HG02642 (cell line): ENCODE measurements at regions not wholly inside any gene's neighbourhood (a gene's known extent, or its start where the extent isn't known, plus 50 kb on each side); places are given as distances from the start of the nearest gene placed in this dataset.
"Not testable (repeated sequence)": the region's sequence is repeated elsewhere in the genome, so short reads cannot be mapped to it uniquely, and the experiment has no call there.

ENCODE experiments used
- ATAC-seq: cut with Tn5 transposase; IDR thresholded peaks from one replicate; pipeline ENCODE4 v1.9.1; 2021; ENCODE audit warnings: mild to moderate bottlenecking; ENCODE audit not compliant: unreplicated experiment, poor library complexity

DNA sequence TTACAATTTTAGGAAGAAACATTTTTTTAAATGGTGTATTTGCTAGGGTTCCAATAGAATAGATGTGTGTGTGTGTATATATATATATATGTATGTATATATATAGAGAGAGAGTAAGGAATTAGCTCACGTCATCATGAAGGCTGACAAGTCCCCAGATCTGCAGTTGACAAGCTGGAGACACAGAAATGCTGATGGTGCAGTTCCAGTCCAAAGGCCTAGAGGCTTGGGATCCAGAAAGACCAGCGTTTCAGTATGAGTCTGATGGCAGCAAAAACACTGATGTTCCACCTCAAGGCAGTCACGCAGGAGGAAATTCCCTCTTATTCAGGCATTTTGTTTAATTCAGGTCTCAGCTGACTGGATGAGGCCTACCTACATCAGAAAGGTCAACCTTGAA is 386.8 kb downstream of the PTH2R start:
- ATAC-seq = no peak

DNA sequence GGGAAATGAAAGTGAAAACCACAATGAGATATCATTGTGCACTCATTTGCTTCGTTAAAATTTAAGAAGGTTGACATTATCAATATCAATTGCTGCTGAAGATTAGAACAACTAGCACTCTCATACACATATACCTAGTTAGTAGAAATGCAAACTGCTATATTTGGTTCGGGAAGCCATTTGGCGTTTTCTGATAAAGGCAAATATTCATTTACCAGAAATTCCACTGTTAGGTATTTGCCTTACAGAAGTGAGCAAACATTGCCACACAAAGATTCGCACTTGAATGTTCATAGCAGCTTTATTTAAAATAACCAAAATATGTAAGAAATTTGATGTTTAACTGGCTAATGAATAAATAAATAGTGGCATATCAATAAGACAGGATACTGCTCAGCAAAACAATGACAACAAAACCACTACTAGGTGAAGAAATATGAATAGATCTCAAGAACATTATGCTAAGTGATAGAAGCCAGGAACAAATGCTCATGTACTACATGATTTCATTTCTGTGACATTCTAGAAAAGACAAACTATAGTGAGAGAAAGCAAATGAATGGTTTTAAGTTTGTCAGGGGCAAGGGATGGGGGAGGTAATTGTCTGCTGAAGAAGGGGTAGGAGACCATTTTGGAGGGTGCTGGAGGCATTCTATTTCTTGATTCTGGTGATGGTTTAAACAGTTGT is 387.8 kb downstream of the PTH2R start:
- ATAC-seq = no peak

DNA sequence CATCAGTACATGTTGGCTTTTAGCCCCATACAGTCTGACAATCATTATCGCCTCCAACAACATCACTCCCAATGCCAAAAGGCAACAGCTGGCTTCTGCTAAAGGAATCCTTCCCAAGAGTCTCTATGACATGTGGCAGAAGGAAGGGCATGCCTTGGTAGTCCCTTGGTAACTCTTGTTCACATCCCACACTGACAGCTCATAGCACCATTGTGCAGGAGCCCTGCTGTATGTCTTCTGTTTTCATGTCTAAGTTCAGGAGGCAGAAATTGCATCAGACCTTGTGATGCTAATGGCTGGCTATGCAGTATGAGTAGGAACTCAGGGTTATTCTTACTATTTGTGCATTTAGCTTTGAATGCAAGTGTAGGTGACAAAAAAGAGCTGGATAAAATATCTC is 392.1 kb downstream of the PTH2R start:
- no peak for ATAC-seq

DNA sequence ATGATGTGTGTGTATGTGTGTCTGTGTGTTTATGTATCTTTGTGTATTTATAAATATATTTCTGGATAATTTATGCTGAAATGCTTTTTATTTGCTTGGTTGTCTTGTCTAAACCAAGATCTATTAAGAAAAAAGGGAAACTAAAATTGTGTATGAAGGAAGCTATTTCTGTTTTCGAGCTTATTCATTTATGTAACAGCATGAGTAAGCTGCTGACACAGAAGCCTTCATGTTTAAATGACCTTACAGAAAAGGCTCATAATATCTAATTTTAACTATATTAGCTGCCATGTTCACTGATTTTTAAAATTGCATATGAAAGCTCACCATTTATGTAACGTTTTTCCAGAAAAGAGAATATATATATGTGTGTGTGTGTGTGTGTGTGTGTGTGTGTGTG is 392.8 kb downstream of the PTH2R start:
- no peak for ATAC-seq

DNA sequence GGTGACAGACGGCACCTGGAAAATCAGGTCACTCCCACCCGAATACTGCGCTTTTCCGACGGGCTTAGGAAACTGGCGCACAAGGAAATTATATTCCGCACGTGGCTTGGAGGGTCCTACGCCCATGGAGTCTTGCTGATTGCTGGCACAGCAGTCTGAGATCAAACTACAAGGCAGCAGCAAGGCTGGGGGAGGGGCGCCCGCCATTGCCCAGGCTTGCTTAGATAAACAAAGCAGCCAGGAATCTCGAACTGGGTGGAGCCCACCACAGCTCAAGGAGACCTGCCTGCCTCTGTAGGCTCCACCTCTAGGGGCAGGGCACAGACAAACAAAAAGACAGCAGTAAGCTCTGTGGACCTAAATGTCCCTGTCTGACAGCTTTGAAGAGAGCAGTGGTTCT is 394.3 kb downstream of the PTH2R start:
- ATAC-seq = not testable (repeated sequence)

DNA sequence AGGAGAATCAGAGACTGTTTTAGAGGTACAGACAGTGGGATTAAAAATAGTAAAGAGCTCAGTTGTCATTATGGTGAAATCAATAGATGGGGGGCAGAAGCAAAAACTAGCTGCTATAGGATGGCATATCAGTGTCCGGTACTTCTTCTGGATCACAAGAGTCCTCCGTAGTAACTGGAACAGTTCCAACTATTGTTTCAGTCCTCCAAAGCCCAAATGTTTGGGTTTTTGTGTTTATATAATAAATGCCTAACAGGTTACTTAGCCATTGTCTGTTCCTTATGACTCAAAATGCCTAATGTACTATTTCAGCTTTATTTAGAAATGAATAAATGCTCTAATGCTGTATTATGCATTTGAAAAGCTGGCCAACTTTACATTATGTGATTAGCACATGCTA is 401.2 kb downstream of the PTH2R start:
- ATAC-seq = no peak

DNA sequence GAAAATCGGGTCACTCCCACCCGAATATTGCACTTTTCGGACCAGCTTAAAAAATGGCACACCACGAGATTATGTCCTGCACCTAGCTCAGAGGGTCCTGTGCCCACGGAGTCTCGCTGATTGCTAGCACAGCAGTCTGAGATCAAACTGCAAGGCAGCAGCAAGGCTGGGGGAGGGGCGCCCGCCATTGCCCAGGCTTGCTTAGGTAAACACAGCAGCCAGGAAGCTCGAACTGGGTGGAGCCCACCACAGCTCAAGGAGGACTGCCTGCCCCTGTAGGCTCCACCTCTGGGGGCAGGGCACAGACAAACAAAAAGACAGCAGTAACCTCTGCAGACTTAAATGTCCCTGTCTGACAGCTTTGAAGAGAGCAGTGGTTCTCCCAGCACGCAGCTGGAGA is 405.3 kb downstream of the PTH2R start:
- not testable (repeated sequence) for ATAC-seq

DNA sequence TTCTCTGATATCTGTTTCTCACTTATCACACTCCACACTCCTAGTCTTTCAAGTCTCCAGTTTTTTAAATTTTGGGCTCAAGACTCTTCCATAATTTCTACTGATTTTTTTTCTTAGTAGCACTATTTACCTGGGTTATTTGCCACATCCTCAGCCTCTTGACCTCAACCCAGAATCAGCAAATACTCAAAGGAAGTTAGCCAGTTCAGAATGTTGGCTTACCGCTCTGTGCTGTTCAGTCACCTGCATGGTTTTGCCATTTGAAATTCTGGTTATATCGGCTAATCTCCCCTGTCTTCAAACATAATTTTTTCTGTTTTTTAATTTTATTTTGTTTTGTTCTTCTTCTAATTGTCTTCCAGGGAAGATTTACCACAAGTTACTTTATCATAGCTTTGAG is 412.6 kb downstream of the PTH2R start:
- no peak for ATAC-seq

DNA sequence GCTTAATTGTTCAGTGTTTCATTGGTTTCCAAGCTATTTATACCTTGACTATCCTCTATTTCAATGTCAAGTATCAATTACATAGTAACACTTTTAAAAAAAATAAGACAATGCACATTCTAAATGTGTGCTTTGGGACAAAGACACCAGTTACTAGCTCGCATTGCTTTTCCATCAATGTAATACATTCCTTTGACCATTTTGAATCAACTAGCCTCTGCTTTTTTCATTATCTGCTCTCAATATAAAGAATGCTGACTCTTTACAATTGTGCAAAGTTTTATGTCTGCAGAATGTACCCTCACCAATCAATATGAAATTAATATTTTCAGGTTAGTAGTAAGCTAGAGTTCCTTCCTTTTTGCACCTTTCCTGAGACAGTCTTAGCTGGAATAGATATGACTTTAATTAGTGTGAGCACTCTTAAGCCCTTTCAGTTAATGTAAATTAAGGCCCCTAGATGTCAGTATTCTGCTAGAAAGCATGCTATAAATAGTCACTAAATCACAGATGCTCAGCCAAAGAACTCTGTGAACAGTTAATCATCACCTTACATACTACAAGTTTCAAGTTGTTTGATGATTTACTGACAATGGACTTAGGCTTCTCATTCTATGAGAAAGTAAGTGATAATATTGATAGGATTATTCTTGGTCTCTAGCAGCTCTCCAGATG is 413.6 kb downstream of the PTH2R start:
- ATAC-seq = peak; percentile 50

DNA sequence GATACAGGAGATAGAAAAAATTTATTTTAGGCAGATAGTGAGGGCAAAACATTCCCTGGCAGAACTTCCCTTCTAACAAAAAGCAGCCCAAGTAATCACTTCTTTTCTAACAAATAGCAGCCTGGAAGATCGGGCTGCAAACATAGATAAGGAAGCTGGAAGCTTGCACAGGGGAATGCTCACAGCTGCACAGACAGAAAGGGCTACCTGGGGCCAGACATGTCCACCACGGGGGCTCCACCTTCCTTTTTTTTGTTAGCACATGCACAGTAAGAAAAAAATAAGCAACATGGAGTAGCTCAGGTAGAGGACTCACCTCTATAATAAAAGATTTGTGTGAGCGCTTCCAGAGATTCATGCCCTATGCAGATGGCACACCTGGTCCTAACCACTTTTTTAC is 420.5 kb downstream of the PTH2R start:
- ATAC-seq = no peak

DNA sequence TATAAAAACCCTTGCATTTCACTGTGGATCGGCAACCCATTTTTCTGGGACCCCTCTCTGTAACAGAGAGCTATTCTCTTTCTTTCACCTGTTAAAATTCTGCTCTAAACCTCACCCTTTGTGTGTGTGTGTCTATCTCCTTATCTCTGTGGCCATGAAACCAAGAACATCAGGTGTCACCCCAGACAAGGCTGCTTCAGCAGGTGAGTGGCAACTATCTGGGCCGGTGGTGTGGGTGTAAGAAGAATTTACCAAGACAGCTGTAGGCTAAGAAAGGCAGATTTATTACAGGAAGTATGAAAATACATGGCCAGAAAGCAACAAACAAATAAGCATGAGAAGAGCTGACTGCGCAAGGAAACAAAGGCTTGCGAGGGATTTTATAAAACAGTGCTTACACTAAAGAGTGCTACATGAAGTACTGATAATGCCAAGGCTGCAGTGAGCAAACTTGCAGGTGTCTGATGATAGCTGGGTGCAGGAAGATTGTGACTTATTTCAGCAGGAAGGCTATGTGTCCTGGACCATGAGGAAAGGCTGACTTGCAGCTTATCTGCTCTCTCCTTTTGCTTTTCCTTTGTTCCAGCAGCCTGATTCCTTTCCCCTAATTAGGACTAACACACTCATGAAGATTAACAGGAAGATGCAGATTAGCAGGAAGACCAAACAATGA is 421.1 kb downstream of the PTH2R start:
- no peak for ATAC-seq

DNA sequence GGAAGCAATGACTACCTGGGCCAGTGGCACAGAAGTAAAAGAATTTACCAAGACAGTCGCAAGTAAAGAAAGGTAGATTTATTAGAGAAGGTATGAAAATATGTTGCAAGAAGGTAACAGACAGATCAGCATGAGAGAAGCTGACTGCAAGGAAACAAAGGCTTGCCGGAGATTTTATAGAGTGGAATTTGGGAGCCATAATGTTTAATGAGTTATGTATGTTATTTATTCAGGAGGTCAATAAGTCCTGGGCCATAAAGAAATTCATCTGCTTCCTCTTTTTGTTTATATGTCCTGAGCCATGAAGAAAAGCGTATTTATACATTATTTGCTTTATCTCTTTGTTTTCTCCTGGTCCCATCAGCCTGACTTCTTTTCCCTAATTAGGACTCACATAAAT is 423.6 kb downstream of the PTH2R start:
- no peak for ATAC-seq

DNA sequence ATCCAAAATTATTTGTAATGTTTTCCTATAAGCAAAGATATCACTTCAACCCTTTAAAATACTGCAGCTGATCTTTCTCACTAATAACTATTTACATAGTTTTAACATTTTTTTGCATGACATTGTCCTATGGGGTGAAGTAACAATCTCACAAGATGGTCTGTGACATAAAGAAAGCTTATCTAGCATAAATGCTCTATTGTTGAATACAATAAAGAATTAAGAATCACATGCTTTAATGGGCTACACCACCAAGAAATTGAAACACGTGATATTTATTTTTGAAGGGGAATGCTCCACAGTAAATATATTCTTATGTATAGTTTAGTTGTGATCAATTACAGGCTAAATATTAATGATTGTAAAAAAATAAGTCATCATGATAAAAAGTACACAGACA is 441.1 kb downstream of the PTH2R start:
- ATAC-seq = no peak

DNA sequence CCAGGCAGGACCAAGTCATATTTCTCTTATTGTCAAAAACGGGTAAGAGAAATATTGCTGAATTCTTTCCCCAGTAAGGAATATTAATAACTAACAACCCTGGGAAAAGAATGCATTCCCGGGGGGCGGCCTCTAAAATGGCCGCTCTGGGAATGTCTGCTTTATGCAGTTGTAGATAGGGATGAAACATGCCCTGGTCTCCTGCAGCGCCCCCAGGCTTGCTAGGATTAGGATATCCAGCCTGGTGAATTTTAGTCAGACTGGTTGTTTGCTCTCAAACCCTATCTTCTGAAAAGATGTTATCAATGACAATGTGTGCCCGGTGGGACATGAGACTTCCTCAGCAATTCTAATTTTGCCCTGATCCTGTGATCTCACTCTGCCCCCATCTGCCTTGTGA is 448.1 kb downstream of the PTH2R start:
- ATAC-seq = no peak

DNA sequence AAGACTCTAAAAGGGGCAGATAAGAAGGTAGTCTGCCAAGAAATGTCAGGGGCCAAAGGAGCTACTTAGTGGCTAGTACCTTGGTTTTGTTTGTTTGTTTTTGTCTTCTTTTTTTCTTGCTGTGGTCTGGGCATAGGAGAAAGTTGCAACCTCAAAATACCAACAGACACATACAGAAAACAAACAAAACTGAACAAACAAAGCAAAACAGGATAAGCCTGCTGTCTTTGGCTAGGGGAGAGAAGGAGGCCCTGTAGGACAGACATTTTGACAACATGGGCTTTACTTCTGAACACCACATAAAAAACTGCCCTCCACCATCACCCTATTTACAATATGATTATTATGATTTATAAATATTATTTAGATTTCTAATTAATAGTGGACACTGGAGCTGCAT is 460.8 kb downstream of the PTH2R start:
- ATAC-seq = no peak

DNA sequence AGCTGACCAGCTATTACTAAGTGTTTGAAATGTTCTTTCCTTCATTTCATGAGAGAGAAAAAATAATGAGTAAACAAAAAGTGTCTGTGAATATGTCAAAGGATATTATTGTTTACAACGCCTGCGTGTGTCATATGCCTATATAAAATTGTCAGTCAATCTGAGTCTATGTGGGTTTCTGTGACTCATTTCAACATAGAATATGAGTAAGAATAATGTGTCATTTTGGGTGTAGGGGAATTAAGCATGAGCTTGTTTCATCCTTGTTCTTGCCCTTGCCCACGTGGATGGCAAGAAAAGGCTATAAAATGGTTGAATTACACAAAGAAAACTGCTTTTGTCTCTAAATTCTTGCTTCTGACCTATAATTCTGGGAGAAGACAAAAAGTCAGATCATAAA is 466.0 kb downstream of the PTH2R start:
- ATAC-seq = no peak

DNA sequence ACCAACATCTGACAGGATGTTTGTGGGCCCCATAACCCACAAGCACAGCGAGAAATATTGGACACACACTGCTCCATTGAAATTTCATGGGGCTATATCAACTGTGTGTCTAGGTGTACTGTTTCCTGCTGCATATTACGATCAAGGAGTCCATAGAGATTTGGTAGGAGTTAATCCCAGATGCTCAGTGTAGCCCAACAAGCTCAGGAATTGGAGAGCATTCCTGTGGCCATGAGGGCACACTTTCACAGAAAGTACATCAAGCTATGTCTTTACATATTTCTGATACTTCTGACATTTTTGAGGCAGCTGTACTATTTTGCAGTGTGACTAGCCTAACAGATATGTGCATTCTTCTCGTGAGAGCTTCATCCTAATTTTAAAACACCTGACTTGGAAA is 473.1 kb downstream of the PTH2R start:
- no peak for ATAC-seq

DNA sequence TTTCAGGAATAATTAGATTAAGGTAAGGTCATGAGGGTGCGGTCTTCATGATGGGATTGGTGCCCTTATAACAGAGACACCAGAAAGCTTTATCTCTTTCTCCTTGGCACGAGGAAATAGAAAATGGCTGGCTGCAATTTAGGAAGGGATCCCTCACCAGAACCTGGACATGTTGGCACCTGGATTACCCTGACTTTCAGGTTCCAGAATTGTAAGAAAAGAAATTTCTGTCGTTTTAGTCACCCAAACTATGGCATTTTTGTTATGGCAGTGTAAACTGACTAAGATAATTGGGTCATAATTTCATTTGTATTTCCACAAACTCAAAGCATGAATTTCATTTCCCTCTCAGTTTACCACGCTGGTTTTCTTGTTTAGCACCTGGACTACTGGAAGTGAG is 473.6 kb downstream of the PTH2R start:
- ATAC-seq = no peak

DNA sequence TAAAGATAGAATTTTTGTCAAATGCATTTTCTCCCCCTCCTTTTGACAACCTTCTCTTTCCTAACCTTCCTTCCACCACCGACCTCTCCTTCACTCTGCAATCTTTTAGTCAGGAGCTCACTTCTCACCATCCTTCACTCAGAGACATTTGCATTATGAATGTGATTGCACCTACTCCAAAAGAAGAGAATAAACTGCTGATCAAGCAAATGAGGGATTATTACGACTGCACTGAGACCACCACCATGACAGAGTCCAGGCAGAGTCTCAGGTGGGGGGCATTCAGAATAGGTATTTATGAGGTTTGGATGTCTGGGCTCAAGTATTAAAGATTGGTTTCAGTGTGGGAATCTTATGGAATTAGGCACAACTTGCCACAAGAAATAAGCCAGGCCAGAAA is 483.9 kb downstream of the PTH2R start:
- ATAC-seq = no peak

DNA sequence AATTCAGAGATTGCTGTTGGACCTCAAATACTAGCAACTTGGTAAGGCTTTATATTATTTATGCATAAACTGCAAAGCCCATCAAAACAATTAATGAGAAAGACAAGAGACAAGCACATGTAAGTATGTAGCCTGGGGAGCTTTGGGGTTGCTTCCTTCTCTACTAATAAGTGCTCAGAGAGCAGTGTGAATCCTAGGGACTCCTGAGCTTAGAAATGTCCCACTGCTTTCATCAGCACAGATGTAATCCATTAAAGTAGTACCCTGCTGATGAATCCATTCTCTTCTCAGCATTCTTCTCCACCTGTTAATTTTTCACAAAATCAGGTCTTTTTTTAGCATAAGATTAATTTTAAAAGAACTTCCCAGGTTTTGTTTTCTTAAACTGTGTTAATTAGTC is 485.6 kb downstream of the PTH2R start:
- no peak for ATAC-seq

DNA sequence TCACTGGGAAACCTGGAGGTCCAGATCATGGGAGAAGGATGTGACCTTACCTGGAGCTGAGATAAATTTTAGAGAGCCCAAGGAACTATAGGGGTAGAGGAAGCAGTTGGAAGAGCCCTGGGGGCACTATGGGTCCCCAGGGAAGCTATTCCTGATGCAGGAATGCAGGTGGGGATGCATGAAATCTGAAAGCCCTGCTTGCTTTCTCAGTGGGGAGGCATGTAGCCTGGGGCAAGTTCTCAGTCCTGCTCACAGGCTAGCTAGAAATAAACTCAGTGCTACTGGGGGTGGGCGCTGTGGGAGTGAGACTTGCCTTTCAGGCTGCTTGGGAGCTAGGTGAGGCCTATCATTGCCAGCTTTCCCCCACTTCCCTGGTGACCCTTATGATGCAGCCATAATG is 499.7 kb downstream of the PTH2R start:
- ATAC-seq = no peak

DNA sequence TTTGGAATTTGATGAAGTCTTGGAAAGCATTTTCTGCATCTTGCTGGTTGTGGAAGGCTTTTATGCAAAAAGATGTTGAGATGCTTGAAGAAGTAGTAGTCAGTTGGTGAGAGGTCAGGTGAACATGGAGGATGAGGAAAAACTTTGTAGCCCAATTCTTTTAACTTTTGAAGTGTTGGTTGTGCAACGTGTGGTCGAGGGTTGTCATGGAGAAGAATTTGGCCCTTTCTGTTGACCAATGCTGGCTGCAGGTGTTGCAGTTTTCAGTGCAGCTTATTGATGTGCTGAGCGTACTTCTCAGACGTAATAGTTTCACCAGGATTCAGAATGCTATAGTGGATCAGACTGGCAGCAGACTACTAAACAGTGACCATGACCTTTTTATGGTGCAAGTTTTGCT is 508.4 kb upstream of the MAP2 start:
- no peak for ATAC-seq
